ENCODE measurements at regions not wholly inside any gene's neighbourhood (a gene's known extent, or its start where the extent isn't known, plus 50 kb on each side); places are given as distances from the start of the nearest gene placed in this dataset.

DNA sequence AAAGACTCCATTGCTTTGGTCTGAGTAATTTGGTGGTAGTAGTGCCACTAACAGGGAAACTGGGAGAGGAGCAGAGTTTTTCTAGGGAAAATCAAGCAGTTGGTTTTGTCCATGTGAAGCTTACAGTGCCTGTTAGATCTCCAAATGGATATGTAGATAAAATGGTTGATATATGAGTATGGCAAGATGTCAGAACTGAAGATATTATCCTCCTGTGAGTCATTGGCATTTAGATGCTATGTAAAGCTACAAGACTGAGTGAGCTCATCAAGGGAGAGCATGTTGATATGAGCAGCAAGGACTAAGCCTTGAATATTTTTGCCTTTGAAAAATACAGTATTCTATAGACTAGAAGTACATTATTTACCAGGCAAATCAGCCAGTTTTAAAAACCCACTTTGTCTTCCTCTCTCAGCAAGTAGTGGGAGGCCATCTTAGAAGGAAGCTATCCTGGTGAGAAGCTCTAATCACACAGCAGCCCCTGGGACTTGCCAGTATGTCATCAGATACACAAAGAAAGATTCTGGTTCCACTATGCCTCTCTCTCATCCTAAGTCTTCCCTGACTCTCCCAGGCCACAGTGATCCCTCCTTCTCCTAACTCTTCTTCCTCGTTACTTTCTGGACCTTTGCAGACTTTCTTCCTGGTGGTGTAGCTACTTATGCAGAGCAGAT lies 77.4 kb upstream of the ANKRD28 start (continued):
- TF ChIP-seq RUNX3 (IDR thresholded peaks at IDR 0.05; ENCODE audit: low read length), result no peak
- TF ChIP-seq, protein P1, sequence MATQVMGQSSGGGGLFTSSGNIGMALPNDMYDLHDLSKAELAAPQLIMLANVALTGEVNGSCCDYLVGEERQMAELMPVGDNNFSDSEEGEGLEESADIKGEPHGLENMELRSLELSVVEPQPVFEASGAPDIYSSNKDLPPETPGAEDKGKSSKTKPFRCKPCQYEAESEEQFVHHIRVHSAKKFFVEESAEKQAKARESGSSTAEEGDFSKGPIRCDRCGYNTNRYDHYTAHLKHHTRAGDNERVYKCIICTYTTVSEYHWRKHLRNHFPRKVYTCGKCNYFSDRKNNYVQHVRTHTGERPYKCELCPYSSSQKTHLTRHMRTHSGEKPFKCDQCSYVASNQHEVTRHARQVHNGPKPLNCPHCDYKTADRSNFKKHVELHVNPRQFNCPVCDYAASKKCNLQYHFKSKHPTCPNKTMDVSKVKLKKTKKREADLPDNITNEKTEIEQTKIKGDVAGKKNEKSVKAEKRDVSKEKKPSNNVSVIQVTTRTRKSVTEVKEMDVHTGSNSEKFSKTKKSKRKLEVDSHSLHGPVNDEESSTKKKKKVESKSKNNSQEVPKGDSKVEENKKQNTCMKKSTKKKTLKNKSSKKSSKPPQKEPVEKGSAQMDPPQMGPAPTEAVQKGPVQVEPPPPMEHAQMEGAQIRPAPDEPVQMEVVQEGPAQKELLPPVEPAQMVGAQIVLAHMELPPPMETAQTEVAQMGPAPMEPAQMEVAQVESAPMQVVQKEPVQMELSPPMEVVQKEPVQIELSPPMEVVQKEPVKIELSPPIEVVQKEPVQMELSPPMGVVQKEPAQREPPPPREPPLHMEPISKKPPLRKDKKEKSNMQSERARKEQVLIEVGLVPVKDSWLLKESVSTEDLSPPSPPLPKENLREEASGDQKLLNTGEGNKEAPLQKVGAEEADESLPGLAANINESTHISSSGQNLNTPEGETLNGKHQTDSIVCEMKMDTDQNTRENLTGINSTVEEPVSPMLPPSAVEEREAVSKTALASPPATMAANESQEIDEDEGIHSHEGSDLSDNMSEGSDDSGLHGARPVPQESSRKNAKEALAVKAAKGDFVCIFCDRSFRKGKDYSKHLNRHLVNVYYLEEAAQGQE (IDR thresholded peaks at IDR 0.05; ENCODE audit: low read depth, low read length), result no peak
- no peak for TF ChIP-seq SUZ12 (IDR thresholded peaks at IDR 0.05; ENCODE audit: unreplicated experiment)
- TF ChIP-seq MTA2 (IDR thresholded peaks at IDR 0.05; ENCODE audit: low read depth), result no peak

DNA sequence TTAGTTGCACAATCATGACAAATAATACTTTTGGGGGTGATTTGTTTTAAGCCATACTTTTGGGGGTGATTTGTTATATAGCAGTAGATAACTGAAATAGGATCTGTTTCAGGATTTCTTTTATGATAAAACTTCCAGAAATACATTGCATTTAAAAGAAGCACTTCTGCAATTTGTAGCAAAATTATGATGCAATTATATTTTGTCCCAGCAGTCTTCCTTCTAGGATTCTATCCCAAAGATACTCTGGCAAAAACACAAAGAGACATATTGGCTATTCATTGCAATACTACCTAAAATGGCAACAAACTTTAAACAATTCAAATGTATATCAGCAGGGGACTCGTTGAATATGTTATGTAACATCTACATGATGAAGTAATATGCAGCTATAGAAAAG lies 78.9 kb upstream of the ANKRD28 start:
- Histone ChIP-seq H3K4me2 (ENCODE audit: control insufficient read depth, insufficient read depth) (no peak overlapping the region), H4K20me1 (ENCODE audit: control insufficient read depth, insufficient read depth) (no peaks in the 10 kb centered on the region), H3K9me3 (replicated peaks; ENCODE audit: control insufficient read depth, insufficient read depth, low read length) (no peaks in the 10 kb centered on the region), H3K36me3 (ENCODE audit: control insufficient read depth in 2 of 2, insufficient read depth in 2 of 2, low read length in 1 of 2) (no peaks in the 10 kb centered on the region), H3K27ac (ENCODE audit: control insufficient read depth, insufficient read depth) (no peak overlapping the region), H3K27me3 (replicated peaks in 1 of 2; ENCODE audit: control insufficient read depth in 2 of 2, insufficient read depth in 2 of 2, low read length in 1 of 2) (no peaks in the 10 kb centered on the region), H3K4me3 (no peak overlapping the region), H3K4me1 (ENCODE audit: control insufficient read depth, insufficient read depth, low read length) (no peaks in the 10 kb centered on the region), H3K9ac (ENCODE audit: control insufficient read depth, insufficient read depth, low read length) (no peak overlapping the region), H3K79me2 (ENCODE audit: control insufficient read depth, insufficient read depth, low read length) (no peaks in the 10 kb centered on the region), H2AFZ (ENCODE audit: control insufficient read depth, low read depth, low read length) (no peak overlapping the region)
- POLR2A ChIA-PET, result no interaction called here
- DNase-seq (ENCODE audit: low read depth, low spot score) (no peak), FAIRE-seq (no peak), ATAC-seq (no peak)
- no TSS peak for BruUV-seq (replicated peaks)
- CTCF ChIA-PET, result interaction anchor here (1.3 kb wide), 1 partner anchor 63 kb away, joined by 3 read pairs; no protein-coding TSS in a partner anchor
- RAD21 ChIA-PET (ENCODE audit: unreplicated experiment), result no interaction called here
- TF ChIP-seq, protein P2, sequence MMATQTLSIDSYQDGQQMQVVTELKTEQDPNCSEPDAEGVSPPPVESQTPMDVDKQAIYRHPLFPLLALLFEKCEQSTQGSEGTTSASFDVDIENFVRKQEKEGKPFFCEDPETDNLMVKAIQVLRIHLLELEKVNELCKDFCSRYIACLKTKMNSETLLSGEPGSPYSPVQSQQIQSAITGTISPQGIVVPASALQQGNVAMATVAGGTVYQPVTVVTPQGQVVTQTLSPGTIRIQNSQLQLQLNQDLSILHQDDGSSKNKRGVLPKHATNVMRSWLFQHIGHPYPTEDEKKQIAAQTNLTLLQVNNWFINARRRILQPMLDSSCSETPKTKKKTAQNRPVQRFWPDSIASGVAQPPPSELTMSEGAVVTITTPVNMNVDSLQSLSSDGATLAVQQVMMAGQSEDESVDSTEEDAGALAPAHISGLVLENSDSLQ (IDR thresholded peaks at IDR 0.05), result no peak
- TF ChIP-seq ESRRA (IDR thresholded peaks at IDR 0.05; ENCODE audit: low read length), result no peak
- SMC1A ChIA-PET (ENCODE audit: uncharacterized antibody, unreplicated experiment), result interaction anchor here (0.6 to 1.0 kb wide), 3 partner anchors 12 to 359 kb away, joined by 3 to 4 read pairs (median 4); no protein-coding TSS in a partner anchor
- in situ Hi-C loops (cut with MboI) (no loop called here), intact Hi-C loops (cut with micrococcal nuclease; ENCODE audit: unreplicated experiment) (no loop called here)
- 30% methylated on average over 1 of the region's 1 CpG for WGBS (ENCODE audit: insufficient coverage, insufficient replicate concordance, low lambda C conversion rate, missing lambda C conversion rate)

Data from GM12878 (cell line).